GM12892 (cell line): ENCODE measurements at regions not wholly inside any gene's neighbourhood (a gene's known extent, or its start where the extent isn't known, plus 50 kb on each side); places are given as distances from the start of the nearest gene placed in this dataset.

ENCODE experiments used
- POLR2A ChIP-seq: IDR thresholded peaks from 2 replicates; pipeline ENCODE4 v1.6.1; 2011; ENCODE audit warnings: low read depth, low read length, control low read depth
- POLR2AphosphoS5 ChIP-seq: IDR thresholded peaks from 2 replicates; pipeline ENCODE4 v1.6.1; 2011; ENCODE audit warnings: low read depth, low read length, control low read depth

DNA sequence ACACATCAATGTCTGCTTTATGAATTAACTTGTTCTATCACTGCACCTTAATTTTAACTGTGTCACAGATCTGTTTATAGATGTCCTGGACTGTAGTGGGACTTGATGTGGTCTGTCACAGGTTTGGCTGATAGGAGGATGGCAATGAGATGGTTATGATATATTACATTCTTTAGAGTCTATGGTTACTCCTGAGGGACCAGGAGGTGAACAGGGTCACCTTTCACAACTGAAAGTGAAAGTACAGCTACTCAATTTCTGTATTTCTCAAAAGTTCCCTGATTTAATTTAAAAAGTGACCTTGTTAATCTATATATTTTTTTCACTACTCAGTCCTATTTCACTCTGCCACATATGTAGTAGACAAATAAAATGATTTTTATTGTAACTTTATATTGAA lies 1284.1 kb upstream of the GYPC start:
- TF ChIP-seq POLR2AphosphoS5 (no peak), POLR2A (no peak)
